PC-3 (cell line): ENCODE measurements at regions not wholly inside any gene's neighbourhood (a gene's known extent, or its start where the extent isn't known, plus 50 kb on each side); places are given as distances from the start of the nearest gene placed in this dataset.

Experiments
- EZH2 ChIP-seq: fragments of 300-600 bp; sonication (generic); IDR thresholded peaks from one replicate; pipeline ENCODE4 v1.6.1; 2017; ENCODE audit warnings: antibody characterized with exemption, mild to moderate bottlenecking, low read length; ENCODE audit not compliant: unreplicated experiment
- EZH2phosphoT487 ChIP-seq: fragments of 300-600 bp; sonication (generic); IDR thresholded peaks from 2 replicates; pipeline ENCODE4 v1.6.1; 2018; ENCODE audit warnings: mild to moderate bottlenecking, antibody characterized with exemption, low read length, borderline replicate concordance
- TF ChIP-seq, protein P1 (sequence below): fragments of 300-600 bp; sonication (generic); conservative IDR thresholded peaks from 2 replicates; pipeline ENCODE4 v1.5.1; 2017; ENCODE audit warnings: antibody characterized with exemption, low read depth, mild to moderate bottlenecking, low read length

DNA sequence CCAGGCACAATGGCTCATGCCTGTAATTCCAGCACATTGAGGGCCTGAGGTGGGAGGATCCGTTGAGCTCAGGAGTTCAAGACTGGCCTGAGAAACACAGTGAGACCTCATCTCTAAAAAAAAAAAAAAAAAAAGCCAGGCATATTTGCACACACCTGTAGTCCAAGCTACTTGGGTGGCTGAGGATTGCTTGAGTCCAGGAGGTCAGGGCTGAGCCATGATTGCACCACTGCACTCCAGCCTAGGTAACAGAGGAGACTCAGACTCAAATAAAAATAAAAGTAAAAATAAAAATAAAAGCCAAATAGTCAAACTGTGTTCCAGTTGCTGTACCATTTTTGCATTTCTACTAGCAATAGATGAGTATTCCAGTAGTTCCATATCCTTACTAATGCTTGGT is 616.0 kb downstream of the KIF4B start:
- TF ChIP-seq, protein P1, sequence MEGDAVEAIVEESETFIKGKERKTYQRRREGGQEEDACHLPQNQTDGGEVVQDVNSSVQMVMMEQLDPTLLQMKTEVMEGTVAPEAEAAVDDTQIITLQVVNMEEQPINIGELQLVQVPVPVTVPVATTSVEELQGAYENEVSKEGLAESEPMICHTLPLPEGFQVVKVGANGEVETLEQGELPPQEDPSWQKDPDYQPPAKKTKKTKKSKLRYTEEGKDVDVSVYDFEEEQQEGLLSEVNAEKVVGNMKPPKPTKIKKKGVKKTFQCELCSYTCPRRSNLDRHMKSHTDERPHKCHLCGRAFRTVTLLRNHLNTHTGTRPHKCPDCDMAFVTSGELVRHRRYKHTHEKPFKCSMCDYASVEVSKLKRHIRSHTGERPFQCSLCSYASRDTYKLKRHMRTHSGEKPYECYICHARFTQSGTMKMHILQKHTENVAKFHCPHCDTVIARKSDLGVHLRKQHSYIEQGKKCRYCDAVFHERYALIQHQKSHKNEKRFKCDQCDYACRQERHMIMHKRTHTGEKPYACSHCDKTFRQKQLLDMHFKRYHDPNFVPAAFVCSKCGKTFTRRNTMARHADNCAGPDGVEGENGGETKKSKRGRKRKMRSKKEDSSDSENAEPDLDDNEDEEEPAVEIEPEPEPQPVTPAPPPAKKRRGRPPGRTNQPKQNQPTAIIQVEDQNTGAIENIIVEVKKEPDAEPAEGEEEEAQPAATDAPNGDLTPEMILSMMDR, result no peak
- TF ChIP-seq EZH2phosphoT487 (no peak), EZH2 (no peak)
